Glutamatergic neuron (in vitro differentiated cells): ENCODE measurements at regions not wholly inside any gene's neighbourhood (a gene's known extent, or its start where the extent isn't known, plus 50 kb on each side); places are given as distances from the start of the nearest gene placed in this dataset.

Source experiments
- DNase-seq: peaks from one replicate; pipeline ENCODE4 v3.0.0; 2022
- H3K27ac Mint-ChIP-seq: one replicate; pipeline ENCODE4 v1.8.0; 2020; ENCODE audit warnings: mild to moderate bottlenecking, mixed read lengths, inconsistent platforms; ENCODE audit not compliant: unreplicated experiment
- H3K27me3 Mint-ChIP-seq: one replicate; pipeline ENCODE4 v1.8.0; 2020; ENCODE audit warnings: mild to moderate bottlenecking, moderate library complexity, mixed read lengths, inconsistent platforms; ENCODE audit not compliant: unreplicated experiment
- H3K36me3 Mint-ChIP-seq: one replicate; pipeline ENCODE4 v1.8.0; 2020; ENCODE audit warnings: mild to moderate bottlenecking, mixed read lengths, inconsistent platforms; ENCODE audit not compliant: unreplicated experiment
- H3K4me1 Mint-ChIP-seq: one replicate; pipeline ENCODE4 v1.8.0; 2020; ENCODE audit warnings: mild to moderate bottlenecking, low read depth, mixed read lengths, inconsistent platforms; ENCODE audit not compliant: unreplicated experiment
- H3K4me3 Mint-ChIP-seq: one replicate; pipeline ENCODE4 v1.8.0; 2020; ENCODE audit warnings: mild to moderate bottlenecking, mixed read lengths, inconsistent platforms; ENCODE audit not compliant: unreplicated experiment
- H3K9me3 Mint-ChIP-seq: one replicate; pipeline ENCODE4 v1.8.0; 2020; ENCODE audit warnings: mild to moderate bottlenecking, moderate library complexity, mixed read lengths, inconsistent platforms; ENCODE audit not compliant: unreplicated experiment
- TF ChIP-seq, protein P1 (sequence below): fragments of 200-600 bp; sonication (generic); IDR thresholded peaks from one replicate; pipeline ENCODE4 v1.5.0; 2021; ENCODE audit not compliant: partially characterized antibody, unreplicated experiment

DNA sequence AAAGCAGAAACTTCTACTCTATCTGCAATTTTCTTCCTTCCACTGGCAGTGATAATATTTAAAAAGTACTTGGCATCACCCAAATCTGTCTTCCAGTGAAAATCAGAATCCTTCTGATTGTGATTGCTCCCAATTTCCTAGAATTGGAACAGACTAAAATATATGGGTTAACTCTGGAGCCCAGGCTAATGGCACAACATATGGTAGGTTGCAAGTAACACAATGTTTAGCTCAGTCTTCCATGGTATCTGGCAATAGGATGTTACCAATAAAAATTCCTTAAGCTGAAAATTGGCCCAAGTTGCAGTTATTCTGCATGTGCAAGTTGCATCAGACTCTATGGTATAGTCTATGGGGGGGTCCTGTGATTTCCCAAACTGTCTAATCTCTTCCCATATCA, 273.5 kb upstream of the ADAMTS9 start:
- Mint-ChIP-seq H3K27me3 (peaks cover 2% of the 10 kb centered on the region), H3K4me3 (no peak overlapping the region), H3K27ac (no peak overlapping the region), H3K36me3 (no peaks in the 10 kb centered on the region), H3K9me3 (peaks cover 2% of the 10 kb centered on the region), H3K4me1 (peaks cover 11% of the 10 kb centered on the region)
- TF ChIP-seq, protein P1, sequence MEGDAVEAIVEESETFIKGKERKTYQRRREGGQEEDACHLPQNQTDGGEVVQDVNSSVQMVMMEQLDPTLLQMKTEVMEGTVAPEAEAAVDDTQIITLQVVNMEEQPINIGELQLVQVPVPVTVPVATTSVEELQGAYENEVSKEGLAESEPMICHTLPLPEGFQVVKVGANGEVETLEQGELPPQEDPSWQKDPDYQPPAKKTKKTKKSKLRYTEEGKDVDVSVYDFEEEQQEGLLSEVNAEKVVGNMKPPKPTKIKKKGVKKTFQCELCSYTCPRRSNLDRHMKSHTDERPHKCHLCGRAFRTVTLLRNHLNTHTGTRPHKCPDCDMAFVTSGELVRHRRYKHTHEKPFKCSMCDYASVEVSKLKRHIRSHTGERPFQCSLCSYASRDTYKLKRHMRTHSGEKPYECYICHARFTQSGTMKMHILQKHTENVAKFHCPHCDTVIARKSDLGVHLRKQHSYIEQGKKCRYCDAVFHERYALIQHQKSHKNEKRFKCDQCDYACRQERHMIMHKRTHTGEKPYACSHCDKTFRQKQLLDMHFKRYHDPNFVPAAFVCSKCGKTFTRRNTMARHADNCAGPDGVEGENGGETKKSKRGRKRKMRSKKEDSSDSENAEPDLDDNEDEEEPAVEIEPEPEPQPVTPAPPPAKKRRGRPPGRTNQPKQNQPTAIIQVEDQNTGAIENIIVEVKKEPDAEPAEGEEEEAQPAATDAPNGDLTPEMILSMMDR = no peak
- no peak for DNase-seq

DNA sequence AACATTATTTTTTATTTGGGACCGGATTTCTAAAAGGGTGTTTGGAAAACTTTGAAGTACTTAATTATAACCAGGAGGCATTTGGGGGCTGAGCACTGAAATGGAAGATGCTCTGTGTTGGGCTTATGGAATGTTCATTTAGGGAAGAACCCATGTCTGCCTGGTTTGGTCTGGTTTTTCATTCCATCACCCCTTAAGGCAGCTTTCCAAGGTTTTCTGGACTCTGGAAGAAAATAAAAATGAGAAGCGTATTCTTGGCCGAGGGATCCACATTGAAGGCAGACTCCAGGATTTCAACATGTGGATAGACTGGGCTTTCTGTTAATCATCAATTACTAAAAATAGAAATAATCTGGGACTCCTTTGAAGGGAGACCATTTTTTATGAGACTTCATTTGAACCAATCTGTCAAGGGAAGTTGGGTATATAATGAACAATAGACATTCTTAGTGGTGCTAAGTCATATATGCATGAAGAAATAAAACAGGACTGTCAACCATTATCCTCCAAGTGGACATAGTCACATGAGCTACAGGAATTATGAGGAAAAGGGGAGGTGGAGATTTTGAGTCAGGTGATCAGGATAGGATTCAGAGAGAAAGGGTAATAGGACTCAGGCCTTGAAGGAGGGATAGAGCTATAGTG, 270.5 kb upstream of the ADAMTS9 start:
- Mint-ChIP-seq H3K4me1 (peaks cover 14% of the 10 kb centered on the region), H3K27ac (no peak overlapping the region), H3K36me3 (no peaks in the 10 kb centered on the region), H3K4me3 (no peak overlapping the region), H3K27me3 (peaks cover 2% of the 10 kb centered on the region), H3K9me3 (peaks cover 2% of the 10 kb centered on the region)
- DNase-seq = no peak
- TF ChIP-seq, protein P1 = no peak

DNA sequence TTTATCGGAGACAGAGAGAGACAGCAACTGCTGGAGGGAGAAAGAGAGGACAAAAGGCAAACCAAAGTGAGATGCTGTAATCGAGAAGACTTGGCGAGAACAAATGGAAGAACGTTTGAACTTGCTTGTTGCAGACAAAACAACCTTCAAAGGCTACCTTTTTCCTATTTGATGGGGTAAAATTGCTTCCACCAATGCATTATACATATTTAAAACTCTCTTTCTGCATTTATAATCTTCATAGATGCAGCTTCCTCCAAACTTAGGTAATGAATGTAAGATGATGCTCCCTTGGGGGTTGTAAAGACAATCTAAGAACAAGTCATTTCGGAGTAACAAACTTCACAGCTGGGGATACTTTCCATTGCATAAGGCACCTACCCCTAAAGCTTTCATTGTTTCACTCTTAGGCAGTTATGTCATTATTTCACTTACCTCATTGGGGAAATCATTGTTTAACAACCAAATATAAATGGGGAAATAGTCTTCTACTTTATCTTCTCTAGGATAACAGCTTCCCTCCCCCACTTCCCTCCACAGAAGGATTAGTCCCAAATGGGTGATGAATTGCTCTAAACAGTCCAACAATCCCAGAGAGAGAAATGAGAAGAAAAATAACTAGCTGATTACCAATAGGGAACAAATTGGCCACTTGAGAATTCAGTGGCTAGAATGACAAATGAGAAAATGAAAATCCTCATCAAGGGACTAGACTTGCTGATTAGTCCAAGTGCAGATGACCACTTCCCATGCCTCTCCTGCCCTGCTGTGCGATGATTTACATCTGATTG, 269.8 kb upstream of the ADAMTS9 start:
- H3K36me3 Mint-ChIP-seq = no peaks in the 10 kb centered on the region
- H3K4me3 Mint-ChIP-seq = no peak overlapping the region

DNA sequence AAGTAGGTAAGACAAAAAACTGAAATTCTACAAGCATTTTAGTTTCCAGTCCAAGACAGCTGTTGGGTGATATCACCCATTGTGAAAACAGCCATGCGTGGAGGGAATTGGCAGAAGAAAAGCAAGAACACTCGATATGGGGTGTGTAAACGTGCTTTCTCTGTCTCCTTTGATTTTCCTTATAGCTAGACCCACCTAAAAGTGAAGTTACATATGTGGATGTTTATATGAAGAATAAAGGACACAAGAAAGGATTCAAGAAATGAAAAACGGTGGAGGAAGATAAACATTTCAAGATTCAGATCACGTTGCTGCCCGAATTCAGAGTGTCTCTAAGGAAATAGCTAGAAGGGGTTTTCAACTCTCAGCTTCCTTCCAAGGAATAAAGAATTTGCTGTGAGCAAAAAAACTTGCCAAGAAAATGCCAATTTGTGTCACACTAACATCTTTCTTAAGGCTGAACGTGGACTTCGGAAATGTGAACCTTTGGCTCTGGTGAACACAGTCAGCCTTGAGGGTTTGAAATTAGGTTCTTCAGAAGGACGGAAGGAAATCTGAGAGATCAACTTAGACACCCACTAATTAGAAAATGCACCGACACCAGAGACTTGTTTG, 269.0 kb upstream of the ADAMTS9 start:
- peaks cover 14% of the 10 kb centered on the region for H3K4me1 Mint-ChIP-seq

More for the DNA sequence above, 269.8 kb upstream of the ADAMTS9 start:
- Mint-ChIP-seq H3K27me3 (no peaks in the 10 kb centered on the region), H3K9me3 (peaks cover 2% of the 10 kb centered on the region), H3K27ac (no peak overlapping the region), H3K4me1 (peaks cover 14% of the 10 kb centered on the region)
- TF ChIP-seq, protein P1 = no peak
- DNase-seq = no peak

More for the DNA sequence above, 269.0 kb upstream of the ADAMTS9 start:
- H3K27ac Mint-ChIP-seq = no peak overlapping the region
- H3K4me3 Mint-ChIP-seq = no peak overlapping the region
- H3K9me3 Mint-ChIP-seq = peaks cover 2% of the 10 kb centered on the region
- H3K27me3 Mint-ChIP-seq = no peaks in the 10 kb centered on the region
- TF ChIP-seq, protein P1 = no peak
- DNase-seq = no peak
- H3K36me3 Mint-ChIP-seq = no peaks in the 10 kb centered on the region
